ENCODE measurements at regions not wholly inside any gene's neighbourhood (a gene's known extent, or its start where the extent isn't known, plus 50 kb on each side); places are given as distances from the start of the nearest gene placed in this dataset.

GRCh38 chr12:107983756-107984472 is 145.2 kb upstream of the WSCD2 start:
- Histone ChIP-seq H3K9ac (ENCODE audit: low read length) (no peak overlapping the region), H3K4me1 (ENCODE audit: insufficient read depth, low read length) (no peaks in the 10 kb centered on the region), H3K27ac (ENCODE audit: low read depth, low read length) (no peak overlapping the region), H3K27me3 (ENCODE audit: control insufficient read depth in 1 of 2, insufficient read depth in 2 of 2, low read length in 2 of 2) (no peaks in the 10 kb centered on the region), H3K36me3 (ENCODE audit: insufficient read depth, low read length) (no peaks in the 10 kb centered on the region), H3K4me3 (ENCODE audit: low read depth in 1 of 2, low read length in 2 of 2) (no peak overlapping the region), H3K9me3 (ENCODE audit: low read length) (no peaks in the 10 kb centered on the region)

GRCh38 chr12:107984973-107985372 is 144.1 kb upstream of the WSCD2 start:
- Histone ChIP-seq H3K9me3 (ENCODE audit: low read length) (no peaks in the 10 kb centered on the region), H3K4me3 (ENCODE audit: low read depth in 1 of 2, low read length in 2 of 2) (no peak overlapping the region), H3K27me3 (ENCODE audit: control insufficient read depth in 1 of 2, insufficient read depth in 2 of 2, low read length in 2 of 2) (no peaks in the 10 kb centered on the region), H3K4me1 (ENCODE audit: insufficient read depth, low read length) (no peaks in the 10 kb centered on the region), H3K27ac (ENCODE audit: low read depth, low read length) (no peak overlapping the region), H3K36me3 (ENCODE audit: insufficient read depth, low read length) (no peaks in the 10 kb centered on the region), H3K9ac (ENCODE audit: low read length) (no peak overlapping the region)

- H3K4me1 ChIP-seq (ENCODE audit: insufficient read depth, low read length): no peaks in the 10 kb centered on the region
- no peaks in the 10 kb centered on the region for H3K36me3 ChIP-seq (ENCODE audit: insufficient read depth, low read length)
- H3K9me3 ChIP-seq (ENCODE audit: low read length): no peaks in the 10 kb centered on the region
- H3K27me3 ChIP-seq (ENCODE audit: control insufficient read depth in 1 of 2, insufficient read depth in 2 of 2, low read length in 2 of 2): no peaks in the 10 kb centered on the region
- no peak overlapping the region for H3K4me3 ChIP-seq (ENCODE audit: low read depth in 1 of 2, low read length in 2 of 2)
- no peak overlapping the region for H3K27ac ChIP-seq (ENCODE audit: low read depth, low read length)
- H3K9ac ChIP-seq (ENCODE audit: low read length): no peak overlapping the region
Observed at GRCh38 chr12:107986183-107986582, 142.9 kb upstream of the WSCD2 start.

- H3K36me3 ChIP-seq (ENCODE audit: insufficient read depth, low read length): no peaks in the 10 kb centered on the region
- H3K4me1 ChIP-seq (ENCODE audit: insufficient read depth, low read length): no peaks in the 10 kb centered on the region
- H3K9me3 ChIP-seq (ENCODE audit: low read length): no peaks in the 10 kb centered on the region
- H3K9ac ChIP-seq (ENCODE audit: low read length): no peak overlapping the region
- H3K27me3 ChIP-seq (ENCODE audit: control insufficient read depth in 1 of 2, insufficient read depth in 2 of 2, low read length in 2 of 2): no peaks in the 10 kb centered on the region
- H3K4me3 ChIP-seq (ENCODE audit: low read depth in 1 of 2, low read length in 2 of 2): no peak overlapping the region
- H3K27ac ChIP-seq (ENCODE audit: low read depth, low read length): no peak overlapping the region
Observed at GRCh38 chr12:107990325-107990724, 138.8 kb upstream of the WSCD2 start.

GRCh38 chr12:107992029-107992428 is 137.1 kb upstream of the WSCD2 start:
- Histone ChIP-seq H3K27ac (ENCODE audit: low read depth, low read length) (no peak overlapping the region), H3K9me3 (ENCODE audit: low read length) (no peaks in the 10 kb centered on the region), H3K36me3 (ENCODE audit: insufficient read depth, low read length) (no peaks in the 10 kb centered on the region), H3K4me1 (ENCODE audit: insufficient read depth, low read length) (no peaks in the 10 kb centered on the region), H3K4me3 (ENCODE audit: low read depth in 1 of 2, low read length in 2 of 2) (no peak overlapping the region), H3K9ac (ENCODE audit: low read length) (no peak overlapping the region), H3K27me3 (ENCODE audit: control insufficient read depth in 1 of 2, insufficient read depth in 2 of 2, low read length in 2 of 2) (no peaks in the 10 kb centered on the region)

GRCh38 chr12:107992870-107993451 is 136.1 kb upstream of the WSCD2 start:
- no peak overlapping the region for H3K9ac ChIP-seq (ENCODE audit: low read length)
- no peaks in the 10 kb centered on the region for H3K9me3 ChIP-seq (ENCODE audit: low read length)
- H3K27me3 ChIP-seq (ENCODE audit: control insufficient read depth in 1 of 2, insufficient read depth in 2 of 2, low read length in 2 of 2): no peaks in the 10 kb centered on the region
- no peaks in the 10 kb centered on the region for H3K36me3 ChIP-seq (ENCODE audit: insufficient read depth, low read length)
- H3K4me1 ChIP-seq (ENCODE audit: insufficient read depth, low read length): no peaks in the 10 kb centered on the region
- no peak overlapping the region for H3K4me3 ChIP-seq (ENCODE audit: low read depth in 1 of 2, low read length in 2 of 2)
- H3K27ac ChIP-seq (ENCODE audit: low read depth, low read length): no peak overlapping the region

GRCh38 chr12:107998863-107999262 is 130.2 kb upstream of the WSCD2 start:
- H3K36me3 ChIP-seq (ENCODE audit: insufficient read depth, low read length): no peaks in the 10 kb centered on the region
- no peaks in the 10 kb centered on the region for H3K9me3 ChIP-seq (ENCODE audit: low read length)
- no peaks in the 10 kb centered on the region for H3K4me1 ChIP-seq (ENCODE audit: insufficient read depth, low read length)
- H3K4me3 ChIP-seq (ENCODE audit: low read depth in 1 of 2, low read length in 2 of 2): no peak overlapping the region
- H3K27ac ChIP-seq (ENCODE audit: low read depth, low read length): no peak overlapping the region
- no peaks in the 10 kb centered on the region for H3K27me3 ChIP-seq (ENCODE audit: control insufficient read depth in 1 of 2, insufficient read depth in 2 of 2, low read length in 2 of 2)
- no peak overlapping the region for H3K9ac ChIP-seq (ENCODE audit: low read length)

- H3K4me1 ChIP-seq (ENCODE audit: insufficient read depth, low read length): no peaks in the 10 kb centered on the region
- H3K4me3 ChIP-seq (ENCODE audit: low read depth in 1 of 2, low read length in 2 of 2): no peak overlapping the region
- no peak overlapping the region for H3K27ac ChIP-seq (ENCODE audit: low read depth, low read length)
- no peaks in the 10 kb centered on the region for H3K9me3 ChIP-seq (ENCODE audit: low read length)
- no peaks in the 10 kb centered on the region for H3K27me3 ChIP-seq (ENCODE audit: control insufficient read depth in 1 of 2, insufficient read depth in 2 of 2, low read length in 2 of 2)
- H3K36me3 ChIP-seq (ENCODE audit: insufficient read depth, low read length): no peaks in the 10 kb centered on the region
- no peak overlapping the region for H3K9ac ChIP-seq (ENCODE audit: low read length)
Observed at GRCh38 chr12:108000111-108000510, 129.0 kb upstream of the WSCD2 start.

GRCh38 chr12:108004319-108004718 is 124.8 kb upstream of the WSCD2 start:
- Histone ChIP-seq H3K9me3 (ENCODE audit: low read length) (no peaks in the 10 kb centered on the region), H3K4me1 (ENCODE audit: insufficient read depth, low read length) (no peaks in the 10 kb centered on the region), H3K9ac (ENCODE audit: low read length) (no peak overlapping the region), H3K27ac (ENCODE audit: low read depth, low read length) (no peak overlapping the region), H3K27me3 (ENCODE audit: control insufficient read depth in 1 of 2, insufficient read depth in 2 of 2, low read length in 2 of 2) (no peaks in the 10 kb centered on the region), H3K36me3 (ENCODE audit: insufficient read depth, low read length) (no peaks in the 10 kb centered on the region), H3K4me3 (ENCODE audit: low read depth in 1 of 2, low read length in 2 of 2) (no peak overlapping the region)

- Histone ChIP-seq H3K36me3 (ENCODE audit: insufficient read depth, low read length) (no peaks in the 10 kb centered on the region), H3K4me1 (ENCODE audit: insufficient read depth, low read length) (no peaks in the 10 kb centered on the region), H3K27ac (ENCODE audit: low read depth, low read length) (no peak overlapping the region), H3K9me3 (ENCODE audit: low read length) (no peaks in the 10 kb centered on the region), H3K27me3 (ENCODE audit: control insufficient read depth in 1 of 2, insufficient read depth in 2 of 2, low read length in 2 of 2) (no peaks in the 10 kb centered on the region), H3K9ac (ENCODE audit: low read length) (no peak overlapping the region), H3K4me3 (ENCODE audit: low read depth in 1 of 2, low read length in 2 of 2) (no peak overlapping the region)
Observed at GRCh38 chr12:108008163-108008905, 120.8 kb upstream of the WSCD2 start.

- H3K27ac ChIP-seq (ENCODE audit: low read depth, low read length): no peak overlapping the region
- no peaks in the 10 kb centered on the region for H3K27me3 ChIP-seq (ENCODE audit: control insufficient read depth in 1 of 2, insufficient read depth in 2 of 2, low read length in 2 of 2)
- no peaks in the 10 kb centered on the region for H3K36me3 ChIP-seq (ENCODE audit: insufficient read depth, low read length)
- H3K9ac ChIP-seq (ENCODE audit: low read length): no peak overlapping the region
- no peak overlapping the region for H3K4me3 ChIP-seq (ENCODE audit: low read depth in 1 of 2, low read length in 2 of 2)
- H3K9me3 ChIP-seq (ENCODE audit: low read length): no peaks in the 10 kb centered on the region
- no peaks in the 10 kb centered on the region for H3K4me1 ChIP-seq (ENCODE audit: insufficient read depth, low read length)
Observed at GRCh38 chr12:108009442-108010070, 119.5 kb upstream of the WSCD2 start.

Data from muscle layer of colon (tissue), 2 donors.